Activated CD4-positive, alpha-beta T cell treated with anti-CD3 and anti-CD28 coated beads, Interleukin-2, amount 10 ng/mL, durations not matched to agents 7 days and 5 days (primary cell): ENCODE measurements at regions not wholly inside any gene's neighbourhood (a gene's known extent, or its start where the extent isn't known, plus 50 kb on each side); places are given as distances from the start of the nearest gene placed in this dataset.

ENCODE experiments used
- CTCF ChIA-PET: fragments of 350-600 bp; sonication (Branson Sonifier 250); formaldehyde crosslinking; loops from one replicate; lab custom pipeline; 2021; ENCODE audit warnings: antibody characterized with exemption; lab: Charles Lee
- POLR2A ChIA-PET: fragments of 350-600 bp; sonication (Branson Sonifier 250); formaldehyde crosslinking; loops from one replicate; lab custom pipeline; 2021; ENCODE audit warnings: antibody characterized with exemption; lab: Charles Lee
- DNase-seq: peaks from one replicate; pipeline ENCODE4 v3.0.0-alpha.2; 2020
- H3K27ac Mint-ChIP-seq: one replicate; pipeline ENCODE4 v1.8.0; 2021; ENCODE audit warnings: mild to moderate bottlenecking, moderate library complexity, mixed read lengths
- H3K27me3 Mint-ChIP-seq: one replicate; pipeline ENCODE4 v1.8.0; 2021; ENCODE audit warnings: mixed read lengths
- H3K36me3 Mint-ChIP-seq: one replicate; pipeline ENCODE4 v1.8.0; 2021; ENCODE audit warnings: low read depth, mixed read lengths
- H3K4me1 Mint-ChIP-seq: one replicate; pipeline ENCODE4 v1.8.0; 2021; ENCODE audit warnings: mixed read lengths
- H3K4me3 Mint-ChIP-seq: one replicate; pipeline ENCODE4 v1.8.0; 2021; ENCODE audit warnings: mild to moderate bottlenecking, moderate library complexity, mixed read lengths
- H3K9me3 Mint-ChIP-seq: one replicate; pipeline ENCODE4 v1.8.0; 2021; ENCODE audit warnings: mixed read lengths

GRCh38 chr2:144088863-144089262 is 431.1 kb downstream of the ZEB2 start:
- no peak for DNase-seq
- H3K9me3 Mint-ChIP-seq = peaks cover 4% of the 10 kb centered on the region
- POLR2A ChIA-PET = no interaction called here

GRCh38 chr2:144086965-144087364 is 433.0 kb downstream of the ZEB2 start:
- no peak for DNase-seq
- ChIA-PET POLR2A (no interaction called here), CTCF (no interaction called here)
- Mint-ChIP-seq H3K4me3 (no peak overlapping the region), H3K4me1 (no peaks in the 10 kb centered on the region), H3K36me3 (no peaks in the 10 kb centered on the region), H3K27ac (no peak overlapping the region), H3K9me3 (peaks cover 4% of the 10 kb centered on the region), H3K27me3 (no peaks in the 10 kb centered on the region)

More at GRCh38 chr2:144088863-144089262, 431.1 kb downstream of the ZEB2 start:
- Mint-ChIP-seq H3K27ac (no peak overlapping the region), H3K27me3 (no peaks in the 10 kb centered on the region), H3K4me1 (no peaks in the 10 kb centered on the region), H3K4me3 (no peak overlapping the region), H3K36me3 (no peaks in the 10 kb centered on the region)
- CTCF ChIA-PET = no interaction called here

- H3K4me1 Mint-ChIP-seq = no peaks in the 10 kb centered on the region
- POLR2A ChIA-PET = no interaction called here
- no peak overlapping the region for H3K27ac Mint-ChIP-seq
- DNase-seq = no peak
- CTCF ChIA-PET = no interaction called here
- peaks cover 4% of the 10 kb centered on the region for H3K9me3 Mint-ChIP-seq
- no peak overlapping the region for H3K4me3 Mint-ChIP-seq
- no peaks in the 10 kb centered on the region for H3K27me3 Mint-ChIP-seq
- no peaks in the 10 kb centered on the region for H3K36me3 Mint-ChIP-seq
These were observed 434.9 kb downstream of the ZEB2 start for GRCh38 chr2:144085016-144085415.

- Mint-ChIP-seq H3K4me3 (no peak overlapping the region), H3K27ac (no peak overlapping the region), H3K27me3 (no peaks in the 10 kb centered on the region), H3K36me3 (no peaks in the 10 kb centered on the region), H3K4me1 (no peaks in the 10 kb centered on the region), H3K9me3 (peaks cover 4% of the 10 kb centered on the region)
- no peak for DNase-seq
- CTCF ChIA-PET = no interaction called here
- POLR2A ChIA-PET = no interaction called here
These were observed 435.7 kb downstream of the ZEB2 start for GRCh38 chr2:144084114-144084661.

GRCh38 chr2:144083211-144083610 is 436.7 kb downstream of the ZEB2 start:
- no peak for DNase-seq
- ChIA-PET CTCF (no interaction called here), POLR2A (no interaction called here)
- Mint-ChIP-seq H3K9me3 (peaks cover 4% of the 10 kb centered on the region), H3K27ac (no peak overlapping the region), H3K4me3 (no peak overlapping the region), H3K27me3 (no peaks in the 10 kb centered on the region), H3K36me3 (no peaks in the 10 kb centered on the region), H3K4me1 (no peaks in the 10 kb centered on the region)

GRCh38 chr2:144082777-144083176 is 437.1 kb downstream of the ZEB2 start:
- no peaks in the 10 kb centered on the region for H3K4me1 Mint-ChIP-seq
- CTCF ChIA-PET = no interaction called here
- H3K27me3 Mint-ChIP-seq = no peaks in the 10 kb centered on the region

GRCh38 chr2:144082327-144082726 is 437.6 kb downstream of the ZEB2 start:
- ChIA-PET POLR2A (no interaction called here), CTCF (no interaction called here)
- Mint-ChIP-seq H3K36me3 (no peaks in the 10 kb centered on the region), H3K27ac (no peak overlapping the region), H3K4me3 (no peak overlapping the region), H3K27me3 (no peaks in the 10 kb centered on the region), H3K9me3 (peaks cover 4% of the 10 kb centered on the region), H3K4me1 (no peaks in the 10 kb centered on the region)
- no peak for DNase-seq

More at GRCh38 chr2:144082777-144083176, 437.1 kb downstream of the ZEB2 start:
- Mint-ChIP-seq H3K27ac (no peak overlapping the region), H3K9me3 (peaks cover 4% of the 10 kb centered on the region), H3K4me3 (no peak overlapping the region), H3K36me3 (no peaks in the 10 kb centered on the region)
- no peak for DNase-seq
- POLR2A ChIA-PET = no interaction called here

GRCh38 chr2:144081272-144081671 is 438.6 kb downstream of the ZEB2 start:
- CTCF ChIA-PET = no interaction called here
- Mint-ChIP-seq H3K4me1 (no peaks in the 10 kb centered on the region), H3K27ac (no peak overlapping the region), H3K36me3 (no peaks in the 10 kb centered on the region), H3K27me3 (no peaks in the 10 kb centered on the region), H3K9me3 (peaks cover 4% of the 10 kb centered on the region), H3K4me3 (no peak overlapping the region)
- no peak for DNase-seq
- POLR2A ChIA-PET = no interaction called here

- H3K9me3 Mint-ChIP-seq = peaks cover 2% of the 10 kb centered on the region
- CTCF ChIA-PET = no interaction called here
- no peaks in the 10 kb centered on the region for H3K4me1 Mint-ChIP-seq
- POLR2A ChIA-PET = no interaction called here
- no peak overlapping the region for H3K27ac Mint-ChIP-seq
- H3K27me3 Mint-ChIP-seq = no peaks in the 10 kb centered on the region
- no peak for DNase-seq
- no peak overlapping the region for H3K4me3 Mint-ChIP-seq
- H3K36me3 Mint-ChIP-seq = no peaks in the 10 kb centered on the region
These were observed 440.1 kb downstream of the ZEB2 start for GRCh38 chr2:144079803-144080202.

GRCh38 chr2:144078802-144079724 is 440.9 kb downstream of the ZEB2 start:
- ChIA-PET POLR2A (no interaction called here), CTCF (no interaction called here)
- H3K27me3 Mint-ChIP-seq = no peaks in the 10 kb centered on the region
- DNase-seq = no peak
- no peaks in the 10 kb centered on the region for H3K36me3 Mint-ChIP-seq
- H3K27ac Mint-ChIP-seq = no peak overlapping the region
- H3K4me1 Mint-ChIP-seq = no peaks in the 10 kb centered on the region
- H3K9me3 Mint-ChIP-seq = no peaks in the 10 kb centered on the region
- H3K4me3 Mint-ChIP-seq = no peak overlapping the region

GRCh38 chr2:144078106-144078505 is 441.8 kb downstream of the ZEB2 start:
- Mint-ChIP-seq H3K27me3 (no peaks in the 10 kb centered on the region), H3K36me3 (no peaks in the 10 kb centered on the region), H3K9me3 (no peaks in the 10 kb centered on the region), H3K27ac (no peak overlapping the region), H3K4me3 (no peak overlapping the region), H3K4me1 (no peaks in the 10 kb centered on the region)
- CTCF ChIA-PET = no interaction called here
- POLR2A ChIA-PET = no interaction called here
- no peak for DNase-seq

GRCh38 chr2:144074450-144074849 is 445.5 kb downstream of the ZEB2 start:
- no peak overlapping the region for H3K4me3 Mint-ChIP-seq
- H3K27me3 Mint-ChIP-seq = no peaks in the 10 kb centered on the region
- H3K9me3 Mint-ChIP-seq = no peaks in the 10 kb centered on the region
- ChIA-PET CTCF (interaction anchor here (1.1 kb wide), 1 partner anchor 79 kb away, joined by 3 read pairs; no protein-coding TSS in a partner anchor), POLR2A (no interaction called here)
- DNase-seq = no peak
- no peaks in the 10 kb centered on the region for H3K36me3 Mint-ChIP-seq
- no peak overlapping the region for H3K27ac Mint-ChIP-seq
- no peaks in the 10 kb centered on the region for H3K4me1 Mint-ChIP-seq

- H3K9me3 Mint-ChIP-seq = no peaks in the 10 kb centered on the region
- no peak overlapping the region for H3K27ac Mint-ChIP-seq
- H3K36me3 Mint-ChIP-seq = no peaks in the 10 kb centered on the region
- DNase-seq = no peak
- CTCF ChIA-PET = no interaction called here
- H3K4me3 Mint-ChIP-seq = no peak overlapping the region
- POLR2A ChIA-PET = no interaction called here
- no peaks in the 10 kb centered on the region for H3K27me3 Mint-ChIP-seq
- no peaks in the 10 kb centered on the region for H3K4me1 Mint-ChIP-seq
These were observed 448.5 kb downstream of the ZEB2 start for GRCh38 chr2:144071461-144071860.
